GM23338 (cell line): ENCODE measurements at regions not wholly inside any gene's neighbourhood (a gene's known extent, or its start where the extent isn't known, plus 50 kb on each side); places are given as distances from the start of the nearest gene placed in this dataset.

Experiments used
- ATAC-seq: fragments of 200-7000 bp; cut with Tn5 transposase; 3 replicates; pipeline ENCODE4 v1.9.1; 2020
- DNase-seq: peaks from one replicate; pipeline ENCODE4 v3.0.0-alpha.2; 2015; ENCODE audit warnings: low spot score
- H2AFZ ChIP-seq: fragments of 200-600 bp; sonication (generic); 2 replicates; pipeline ENCODE4 v1.8.0; 2016; ENCODE audit warnings: antibody characterized with exemption, mild to moderate bottlenecking, moderate library complexity
- H3F3A ChIP-seq: fragments of 200-600 bp; sonication (generic); replicated peaks from 2 replicates; pipeline ENCODE4 v1.8.0; 2017; ENCODE audit warnings: antibody characterized with exemption, mixed run types, low read depth
- H3K27ac ChIP-seq: fragments of 200-600 bp; sonication (generic); 2 replicates; pipeline ENCODE4 v1.6.1; 2016; ENCODE audit warnings: low read depth
- H3K27me3 ChIP-seq: fragments of 200-600 bp; sonication (generic); 2 replicates; pipeline ENCODE4 v1.8.0; 2016; ENCODE audit warnings: mild to moderate bottlenecking, mixed run types, moderate library complexity; ENCODE audit not compliant: insufficient read depth
- H3K36me3 ChIP-seq: fragments of 200-600 bp; sonication (generic); 2 replicates; pipeline ENCODE4 v1.8.0; 2016; ENCODE audit warnings: mild to moderate bottlenecking; ENCODE audit not compliant: insufficient read depth
- H3K4me1 ChIP-seq: fragments of 200-600 bp; sonication (generic); 2 replicates; pipeline ENCODE4 v1.8.0; 2016; ENCODE audit warnings: mild to moderate bottlenecking, moderate library complexity; ENCODE audit not compliant: insufficient read depth
- H3K4me2 ChIP-seq: fragments of 200-600 bp; sonication (generic); 2 replicates; pipeline ENCODE4 v1.7.1; 2017; ENCODE audit warnings: mixed run types
- H3K4me3 ChIP-seq: fragments of 200-600 bp; sonication (generic); 2 replicates; pipeline ENCODE4 v1.6.1; 2016; ENCODE audit warnings: mixed run types
- H3K79me2 ChIP-seq: fragments of 200-600 bp; sonication (generic); replicated peaks from 2 replicates; pipeline ENCODE4 v1.8.0; 2017; ENCODE audit warnings: mild to moderate bottlenecking; ENCODE audit not compliant: insufficient read depth
- H3K9me2 ChIP-seq: fragments of 200-600 bp; sonication (generic); 2 replicates; pipeline ENCODE4 v1.8.0; 2017; ENCODE audit not compliant: insufficient read depth
- H4K20me1 ChIP-seq: fragments of 200-600 bp; sonication (generic); replicated peaks from 2 replicates; pipeline ENCODE4 v1.8.0; 2017; ENCODE audit warnings: mild to moderate bottlenecking; ENCODE audit not compliant: insufficient read depth
- H3K27ac Mint-ChIP-seq: 2 replicates; pipeline ENCODE4 v1.8.0; 2020; ENCODE audit warnings: inconsistent platforms, mild to moderate bottlenecking, moderate library complexity, mixed read lengths
- H3K27me3 Mint-ChIP-seq: 3 replicates; pipeline ENCODE4 v1.8.0; 2022; ENCODE audit warnings: low read depth, mild to moderate bottlenecking, moderate library complexity, mixed read lengths, inconsistent platforms; ENCODE audit not compliant: insufficient read depth, poor library complexity
- H3K36me3 Mint-ChIP-seq: 3 replicates; pipeline ENCODE4 v1.8.0; 2021; ENCODE audit warnings: low read depth, mild to moderate bottlenecking, inconsistent platforms, moderate library complexity, mixed read lengths
- H3K4me1 Mint-ChIP-seq: 3 replicates; pipeline ENCODE4 v1.8.0; 2020; ENCODE audit warnings: mild to moderate bottlenecking, inconsistent platforms, mixed read lengths
- H3K4me3 Mint-ChIP-seq: 3 replicates; pipeline ENCODE4 v1.8.0; 2021; ENCODE audit warnings: moderate library complexity, mild to moderate bottlenecking, inconsistent platforms, mixed read lengths
- H3K9me3 Mint-ChIP-seq: 3 replicates; pipeline ENCODE4 v1.8.0; 2020; ENCODE audit warnings: moderate library complexity, mild to moderate bottlenecking, inconsistent platforms, mixed read lengths
- CREB1 ChIP-seq: fragments of 250-450 bp; sonication (Bioruptor Pico); IDR thresholded peaks from 2 replicates; pipeline ENCODE4 v1.5.0; 2020; ENCODE audit warnings: low read depth, mild to moderate bottlenecking, moderate library complexity
- EZH2 ChIP-seq: fragments of 200-600 bp; sonication (generic); IDR thresholded peaks from one replicate; pipeline ENCODE4 v1.8.0; 2017; ENCODE audit warnings: antibody characterized with exemption, mild to moderate bottlenecking, low read depth; ENCODE audit not compliant: unreplicated experiment
- EZH2phosphoT487 ChIP-seq: fragments of 200-600 bp; sonication (generic); IDR thresholded peaks from one replicate; pipeline ENCODE4 v1.8.1; 2018; ENCODE audit warnings: antibody characterized with exemption; ENCODE audit not compliant: unreplicated experiment
- JUNB ChIP-seq: IDR thresholded peaks from one replicate; pipeline ENCODE4 v1.6.1; 2016; ENCODE audit warnings: antibody characterized with exemption; ENCODE audit not compliant: unreplicated experiment
- NANOG ChIP-seq: IDR thresholded peaks from 2 replicates; pipeline ENCODE4 v1.6.1; 2016; ENCODE audit warnings: antibody characterized with exemption, borderline replicate concordance
- POLR2AphosphoS5 ChIP-seq: IDR thresholded peaks from 2 replicates; pipeline ENCODE4 v1.6.1; 2016; ENCODE audit warnings: antibody characterized with exemption, low read depth
- STAT1 ChIP-seq: IDR thresholded peaks from one replicate; pipeline ENCODE4 v1.6.1; 2016; ENCODE audit warnings: antibody characterized with exemption; ENCODE audit not compliant: unreplicated experiment
- ZNF114 ChIP-seq: fragments of 250-450 bp; sonication (Bioruptor Pico); IDR thresholded peaks from 2 replicates; pipeline ENCODE4 v1.5.0; 2020; ENCODE audit warnings: mild to moderate bottlenecking, moderate library complexity
- ZNF331 ChIP-seq: fragments of 250-450 bp; sonication (Bioruptor Pico); IDR thresholded peaks from 2 replicates; pipeline ENCODE4 v1.5.0; 2020; ENCODE audit warnings: low read depth, mild to moderate bottlenecking, moderate library complexity
- TF ChIP-seq, protein P1 (sequence below), 2 experiments: fragments of 200-600 bp in 1 of 2; sonication (generic) in 1 of 2; conservative IDR thresholded peaks; 2 replicates each; pipeline versions ENCODE4 v1.5.1 to v1.6.1; 2016 to 2017; ENCODE audit warnings: antibody characterized with exemption in 2 of 2, low read depth in 2 of 2, mild to moderate bottlenecking in 2 of 2, moderate library complexity in 1 of 2
- TF ChIP-seq, protein P2 (sequence below): IDR thresholded peaks from one replicate; pipeline ENCODE4 v1.6.1; 2018; ENCODE audit warnings: antibody characterized with exemption; ENCODE audit not compliant: unreplicated experiment
- TF ChIP-seq, protein P3 (sequence below): fragments of 250-450 bp; sonication (Bioruptor Pico); IDR thresholded peaks from 2 replicates; pipeline ENCODE4 v1.5.0; 2020; ENCODE audit warnings: mild to moderate bottlenecking, moderate library complexity

DNA sequence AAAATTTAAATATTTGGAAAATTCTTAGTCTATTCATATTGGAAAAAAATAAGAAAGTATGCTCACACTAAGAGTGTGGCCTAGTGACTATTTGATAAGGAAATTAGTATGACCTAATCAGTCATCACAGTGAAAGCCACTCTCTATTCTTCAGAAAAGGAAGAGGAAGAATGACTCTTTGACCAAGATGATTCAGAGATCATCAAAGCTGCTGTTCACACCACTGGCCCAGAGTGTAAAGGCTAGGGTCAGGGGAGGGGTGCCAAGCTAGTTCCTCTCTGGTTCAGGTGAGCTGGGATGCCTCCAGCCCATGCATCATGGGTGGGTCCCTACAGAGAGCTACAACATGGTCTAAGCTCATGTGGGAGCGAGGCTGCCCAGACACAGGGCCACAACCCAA is 396.9 kb upstream of the NDST3 start (continued):
- TF ChIP-seq, protein P1, sequence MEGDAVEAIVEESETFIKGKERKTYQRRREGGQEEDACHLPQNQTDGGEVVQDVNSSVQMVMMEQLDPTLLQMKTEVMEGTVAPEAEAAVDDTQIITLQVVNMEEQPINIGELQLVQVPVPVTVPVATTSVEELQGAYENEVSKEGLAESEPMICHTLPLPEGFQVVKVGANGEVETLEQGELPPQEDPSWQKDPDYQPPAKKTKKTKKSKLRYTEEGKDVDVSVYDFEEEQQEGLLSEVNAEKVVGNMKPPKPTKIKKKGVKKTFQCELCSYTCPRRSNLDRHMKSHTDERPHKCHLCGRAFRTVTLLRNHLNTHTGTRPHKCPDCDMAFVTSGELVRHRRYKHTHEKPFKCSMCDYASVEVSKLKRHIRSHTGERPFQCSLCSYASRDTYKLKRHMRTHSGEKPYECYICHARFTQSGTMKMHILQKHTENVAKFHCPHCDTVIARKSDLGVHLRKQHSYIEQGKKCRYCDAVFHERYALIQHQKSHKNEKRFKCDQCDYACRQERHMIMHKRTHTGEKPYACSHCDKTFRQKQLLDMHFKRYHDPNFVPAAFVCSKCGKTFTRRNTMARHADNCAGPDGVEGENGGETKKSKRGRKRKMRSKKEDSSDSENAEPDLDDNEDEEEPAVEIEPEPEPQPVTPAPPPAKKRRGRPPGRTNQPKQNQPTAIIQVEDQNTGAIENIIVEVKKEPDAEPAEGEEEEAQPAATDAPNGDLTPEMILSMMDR (conservative IDR thresholded peaks at IDR 0.05; ENCODE audit: low read depth in 2 of 2) = no peak
- no peak for TF ChIP-seq EZH2phosphoT487

DNA sequence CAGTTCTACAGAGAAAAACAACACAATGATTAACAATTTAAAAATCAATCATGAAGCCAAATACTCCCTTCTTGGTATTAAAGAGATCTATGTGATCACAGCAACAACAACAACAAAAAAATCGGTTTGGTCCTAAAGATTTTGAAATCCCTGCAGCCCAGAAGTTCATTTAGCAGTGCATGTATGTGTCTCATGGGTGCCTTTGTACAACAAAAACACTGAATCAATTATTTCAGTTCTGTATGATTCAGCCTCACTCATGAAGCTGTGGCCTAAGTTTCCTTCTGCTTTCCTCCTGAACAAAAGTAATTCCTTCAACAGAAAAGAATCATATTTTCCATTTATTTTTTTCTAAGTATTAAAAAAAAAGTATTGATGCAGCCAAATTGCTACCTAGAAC is 393.4 kb upstream of the NDST3 start:
- Mint-ChIP-seq H3K27me3 (no peaks in the 10 kb centered on the region), H3K4me1 (no peaks in the 10 kb centered on the region), H3K27ac (no peak overlapping the region), H3K9me3 (peaks cover 2% of the 10 kb centered on the region; the same call in 1 of the 3 replicates), H3K36me3 (no peaks in the 10 kb centered on the region), H3K4me3 (no peak overlapping the region)
- H3K79me2 ChIP-seq = no peaks in the 10 kb centered on the region
- H3K4me1 ChIP-seq = no peaks in the 10 kb centered on the region
- H4K20me1 ChIP-seq = no peaks in the 10 kb centered on the region
- DNase-seq = no peak
- H3K4me3 ChIP-seq = no peak overlapping the region
- no peaks in the 10 kb centered on the region for H3K9me2 ChIP-seq
- no peaks in the 10 kb centered on the region for H3K27me3 ChIP-seq
- no peak for ATAC-seq
- H2AFZ ChIP-seq = no peak overlapping the region
- no peaks in the 10 kb centered on the region for H3K36me3 ChIP-seq
- H3F3A ChIP-seq = no peaks in the 10 kb centered on the region
- no peak overlapping the region for H3K4me2 ChIP-seq
- no peak overlapping the region for H3K27ac ChIP-seq
- TF ChIP-seq ZNF114 (CRISPR knock-in tag) = no peak
- no peak for TF ChIP-seq STAT1
- TF ChIP-seq JUNB = no peak
- no peak for TF ChIP-seq EZH2phosphoT487
- TF ChIP-seq, protein P2, sequence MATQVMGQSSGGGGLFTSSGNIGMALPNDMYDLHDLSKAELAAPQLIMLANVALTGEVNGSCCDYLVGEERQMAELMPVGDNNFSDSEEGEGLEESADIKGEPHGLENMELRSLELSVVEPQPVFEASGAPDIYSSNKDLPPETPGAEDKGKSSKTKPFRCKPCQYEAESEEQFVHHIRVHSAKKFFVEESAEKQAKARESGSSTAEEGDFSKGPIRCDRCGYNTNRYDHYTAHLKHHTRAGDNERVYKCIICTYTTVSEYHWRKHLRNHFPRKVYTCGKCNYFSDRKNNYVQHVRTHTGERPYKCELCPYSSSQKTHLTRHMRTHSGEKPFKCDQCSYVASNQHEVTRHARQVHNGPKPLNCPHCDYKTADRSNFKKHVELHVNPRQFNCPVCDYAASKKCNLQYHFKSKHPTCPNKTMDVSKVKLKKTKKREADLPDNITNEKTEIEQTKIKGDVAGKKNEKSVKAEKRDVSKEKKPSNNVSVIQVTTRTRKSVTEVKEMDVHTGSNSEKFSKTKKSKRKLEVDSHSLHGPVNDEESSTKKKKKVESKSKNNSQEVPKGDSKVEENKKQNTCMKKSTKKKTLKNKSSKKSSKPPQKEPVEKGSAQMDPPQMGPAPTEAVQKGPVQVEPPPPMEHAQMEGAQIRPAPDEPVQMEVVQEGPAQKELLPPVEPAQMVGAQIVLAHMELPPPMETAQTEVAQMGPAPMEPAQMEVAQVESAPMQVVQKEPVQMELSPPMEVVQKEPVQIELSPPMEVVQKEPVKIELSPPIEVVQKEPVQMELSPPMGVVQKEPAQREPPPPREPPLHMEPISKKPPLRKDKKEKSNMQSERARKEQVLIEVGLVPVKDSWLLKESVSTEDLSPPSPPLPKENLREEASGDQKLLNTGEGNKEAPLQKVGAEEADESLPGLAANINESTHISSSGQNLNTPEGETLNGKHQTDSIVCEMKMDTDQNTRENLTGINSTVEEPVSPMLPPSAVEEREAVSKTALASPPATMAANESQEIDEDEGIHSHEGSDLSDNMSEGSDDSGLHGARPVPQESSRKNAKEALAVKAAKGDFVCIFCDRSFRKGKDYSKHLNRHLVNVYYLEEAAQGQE = no peak
- TF ChIP-seq ZNF331 (CRISPR knock-in tag) = no peak
- TF ChIP-seq CREB1 (CRISPR knock-in tag) = no peak
- TF ChIP-seq POLR2AphosphoS5 = no peak
- TF ChIP-seq, protein P1 (conservative IDR thresholded peaks at IDR 0.05; ENCODE audit: low read depth in 2 of 2) = no peak
- no peak for TF ChIP-seq EZH2
- TF ChIP-seq, protein P3, sequence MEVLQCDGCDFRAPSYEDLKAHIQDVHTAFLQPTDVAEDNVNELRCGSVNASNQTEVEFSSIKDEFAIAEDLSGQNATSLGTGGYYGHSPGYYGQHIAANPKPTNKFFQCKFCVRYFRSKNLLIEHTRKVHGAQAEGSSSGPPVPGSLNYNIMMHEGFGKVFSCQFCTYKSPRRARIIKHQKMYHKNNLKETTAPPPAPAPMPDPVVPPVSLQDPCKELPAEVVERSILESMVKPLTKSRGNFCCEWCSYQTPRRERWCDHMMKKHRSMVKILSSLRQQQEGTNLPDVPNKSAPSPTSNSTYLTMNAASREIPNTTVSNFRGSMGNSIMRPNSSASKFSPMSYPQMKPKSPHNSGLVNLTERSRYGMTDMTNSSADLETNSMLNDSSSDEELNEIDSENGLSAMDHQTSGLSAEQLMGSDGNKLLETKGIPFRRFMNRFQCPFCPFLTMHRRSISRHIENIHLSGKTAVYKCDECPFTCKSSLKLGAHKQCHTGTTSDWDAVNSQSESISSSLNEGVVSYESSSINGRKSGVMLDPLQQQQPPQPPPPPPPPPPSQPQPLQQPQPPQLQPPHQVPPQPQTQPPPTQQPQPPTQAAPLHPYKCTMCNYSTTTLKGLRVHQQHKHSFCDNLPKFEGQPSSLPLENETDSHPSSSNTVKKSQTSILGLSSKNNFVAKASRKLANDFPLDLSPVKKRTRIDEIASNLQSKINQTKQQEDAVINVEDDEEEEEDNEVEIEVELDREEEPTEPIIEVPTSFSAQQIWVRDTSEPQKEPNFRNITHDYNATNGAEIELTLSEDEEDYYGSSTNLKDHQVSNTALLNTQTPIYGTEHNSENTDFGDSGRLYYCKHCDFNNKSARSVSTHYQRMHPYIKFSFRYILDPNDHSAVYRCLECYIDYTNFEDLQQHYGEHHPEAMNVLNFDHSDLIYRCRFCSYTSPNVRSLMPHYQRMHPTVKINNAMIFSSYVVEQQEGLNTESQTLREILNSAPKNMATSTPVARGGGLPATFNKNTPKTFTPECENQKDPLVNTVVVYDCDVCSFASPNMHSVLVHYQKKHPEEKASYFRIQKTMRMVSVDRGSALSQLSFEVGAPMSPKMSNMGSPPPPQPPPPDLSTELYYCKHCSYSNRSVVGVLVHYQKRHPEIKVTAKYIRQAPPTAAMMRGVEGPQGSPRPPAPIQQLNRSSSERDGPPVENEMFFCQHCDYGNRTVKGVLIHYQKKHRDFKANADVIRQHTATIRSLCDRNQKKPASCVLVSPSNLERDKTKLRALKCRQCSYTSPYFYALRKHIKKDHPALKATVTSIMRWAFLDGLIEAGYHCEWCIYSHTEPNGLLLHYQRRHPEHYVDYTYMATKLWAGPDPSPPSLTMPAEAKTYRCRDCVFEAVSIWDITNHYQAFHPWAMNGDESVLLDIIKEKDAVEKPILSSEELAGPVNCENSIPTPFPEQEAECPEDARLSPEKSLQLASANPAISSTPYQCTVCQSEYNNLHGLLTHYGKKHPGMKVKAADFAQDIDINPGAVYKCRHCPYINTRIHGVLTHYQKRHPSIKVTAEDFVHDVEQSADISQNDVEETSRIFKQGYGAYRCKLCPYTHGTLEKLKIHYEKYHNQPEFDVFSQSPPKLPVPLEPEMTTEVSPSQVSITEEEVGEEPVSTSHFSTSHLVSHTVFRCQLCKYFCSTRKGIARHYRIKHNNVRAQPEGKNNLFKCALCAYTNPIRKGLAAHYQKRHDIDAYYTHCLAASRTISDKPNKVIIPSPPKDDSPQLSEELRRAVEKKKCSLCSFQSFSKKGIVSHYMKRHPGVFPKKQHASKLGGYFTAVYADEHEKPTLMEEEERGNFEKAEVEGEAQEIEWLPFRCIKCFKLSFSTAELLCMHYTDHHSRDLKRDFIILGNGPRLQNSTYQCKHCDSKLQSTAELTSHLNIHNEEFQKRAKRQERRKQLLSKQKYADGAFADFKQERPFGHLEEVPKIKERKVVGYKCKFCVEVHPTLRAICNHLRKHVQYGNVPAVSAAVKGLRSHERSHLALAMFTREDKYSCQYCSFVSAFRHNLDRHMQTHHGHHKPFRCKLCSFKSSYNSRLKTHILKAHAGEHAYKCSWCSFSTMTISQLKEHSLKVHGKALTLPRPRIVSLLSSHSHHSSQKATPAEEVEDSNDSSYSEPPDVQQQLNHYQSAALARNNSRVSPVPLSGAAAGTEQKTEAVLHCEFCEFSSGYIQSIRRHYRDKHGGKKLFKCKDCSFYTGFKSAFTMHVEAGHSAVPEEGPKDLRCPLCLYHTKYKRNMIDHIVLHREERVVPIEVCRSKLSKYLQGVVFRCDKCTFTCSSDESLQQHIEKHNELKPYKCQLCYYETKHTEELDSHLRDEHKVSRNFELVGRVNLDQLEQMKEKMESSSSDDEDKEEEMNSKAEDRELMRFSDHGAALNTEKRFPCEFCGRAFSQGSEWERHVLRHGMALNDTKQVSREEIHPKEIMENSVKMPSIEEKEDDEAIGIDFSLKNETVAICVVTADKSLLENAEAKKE (CRISPR knock-in tag) = no peak
- no peak for TF ChIP-seq NANOG
